H9 (cell line): ENCODE measurements at regions not wholly inside any gene's neighbourhood (a gene's known extent, or its start where the extent isn't known, plus 50 kb on each side); places are given as distances from the start of the nearest gene placed in this dataset.

Experiments
- DNase-seq: peaks from one replicate; pipeline ENCODE4 v3.0.0-alpha.2; 2017
- H2AFZ ChIP-seq: one replicate; pipeline ENCODE4 v1.6.1; 2013; ENCODE audit warnings: mild to moderate bottlenecking, low read length, control low read depth, moderate library complexity
- H2AK5ac ChIP-seq: 2 replicates; pipeline ENCODE4 v1.6.1; 2013; ENCODE audit warnings: low read length, control low read depth, mixed read lengths; ENCODE audit not compliant: insufficient read length
- H2BK120ac ChIP-seq: one replicate; pipeline ENCODE4 v1.6.1; 2013; ENCODE audit warnings: low read depth, mild to moderate bottlenecking, low read length, control low read depth, inconsistent platforms; ENCODE audit not compliant: poor library complexity, severe bottlenecking
- H2BK12ac ChIP-seq: 2 replicates; pipeline ENCODE4 v1.6.1; 2013; ENCODE audit warnings: low read length, control low read depth, mixed read lengths, low read depth; ENCODE audit not compliant: insufficient read length
- H2BK15ac ChIP-seq: 2 replicates; pipeline ENCODE4 v1.6.1; 2013; ENCODE audit warnings: low read depth, low read length, control low read depth
- H2BK20ac ChIP-seq: one replicate; pipeline ENCODE4 v1.6.1; 2013; ENCODE audit warnings: low read depth, mild to moderate bottlenecking, low read length, control low read depth, inconsistent platforms; ENCODE audit not compliant: poor library complexity, severe bottlenecking
- H2BK5ac ChIP-seq: 2 replicates; pipeline ENCODE4 v1.6.1; 2013; ENCODE audit warnings: low read length, control low read depth, mixed read lengths; ENCODE audit not compliant: insufficient read length
- H3K14ac ChIP-seq: 2 replicates; pipeline ENCODE4 v1.6.1; 2013; ENCODE audit warnings: low read length, control low read depth; ENCODE audit not compliant: insufficient read depth
- H3K18ac ChIP-seq: 2 replicates; pipeline ENCODE4 v1.6.1; 2013; ENCODE audit warnings: low read depth, mild to moderate bottlenecking, mixed read lengths, low read length, control low read depth; ENCODE audit not compliant: insufficient read length
- H3K23ac ChIP-seq: 2 replicates; pipeline ENCODE4 v1.6.1; 2013; ENCODE audit warnings: low read length, control low read depth, mixed read lengths, low read depth; ENCODE audit not compliant: insufficient read length
- H3K23me2 ChIP-seq: 2 replicates; pipeline ENCODE4 v1.6.1; 2013; ENCODE audit warnings: low read depth, mild to moderate bottlenecking, mixed read lengths, low read length, control low read depth; ENCODE audit not compliant: insufficient read length, poor library complexity, severe bottlenecking
- H3K27ac ChIP-seq: 2 replicates; pipeline ENCODE4 v1.5.1; 2013; ENCODE audit warnings: low read length, control low read depth, mixed read lengths, low read depth; ENCODE audit not compliant: insufficient read length
- H3K27me3 ChIP-seq: 2 replicates; pipeline ENCODE4 v1.6.1; 2013; ENCODE audit warnings: low read length, control low read depth, inconsistent platforms; ENCODE audit not compliant: insufficient read depth
- H3K4ac ChIP-seq: 2 replicates; pipeline ENCODE4 v1.6.1; 2013; ENCODE audit warnings: low read depth, mild to moderate bottlenecking, control low read depth, inconsistent platforms, low read length, moderate library complexity
- H3K4me1 ChIP-seq: 2 replicates; pipeline ENCODE4 v1.6.1; 2013; ENCODE audit warnings: low read length, control low read depth, inconsistent platforms; ENCODE audit not compliant: insufficient read depth
- H3K4me2 ChIP-seq: 2 replicates; pipeline ENCODE4 v1.6.1; 2013; ENCODE audit warnings: low read length, control low read depth, mixed read lengths; ENCODE audit not compliant: insufficient read length, insufficient read depth
- H3K56ac ChIP-seq: 2 replicates; pipeline ENCODE4 v1.6.1; 2013; ENCODE audit warnings: low read depth, mild to moderate bottlenecking, mixed read lengths, low read length, control low read depth; ENCODE audit not compliant: insufficient read length
- H3K79me1 ChIP-seq: 2 replicates; pipeline ENCODE4 v1.6.1; 2013; ENCODE audit warnings: low read depth, mild to moderate bottlenecking, moderate library complexity, low read length, control low read depth, inconsistent platforms; ENCODE audit not compliant: insufficient read depth, poor library complexity, severe bottlenecking
- H3K79me2 ChIP-seq: 2 replicates; pipeline ENCODE4 v1.6.1; 2013; ENCODE audit warnings: low read length, control low read depth, inconsistent platforms; ENCODE audit not compliant: insufficient read depth
- H3K9ac ChIP-seq: 2 replicates; pipeline ENCODE4 v1.6.1; 2013; ENCODE audit warnings: low read length, control low read depth, mixed read lengths; ENCODE audit not compliant: insufficient read length; ENCODE audit errors: extremely low read depth
- H3K9me3 ChIP-seq: one replicate; pipeline ENCODE4 v1.6.1; 2013; ENCODE audit warnings: low read depth, low read length, inconsistent platforms; ENCODE audit not compliant: control insufficient read depth
- H3T11ph ChIP-seq: one replicate; pipeline ENCODE4 v1.6.1; 2013; ENCODE audit warnings: mild to moderate bottlenecking, low read length, control low read depth, inconsistent platforms
- H4K20me1 ChIP-seq: one replicate; pipeline ENCODE4 v1.6.1; 2013; ENCODE audit not compliant: control insufficient read depth, insufficient read length, insufficient read depth
- H4K5ac ChIP-seq: 2 replicates; pipeline ENCODE4 v1.6.1; 2013; ENCODE audit warnings: low read depth, mild to moderate bottlenecking, mixed read lengths, low read length, control low read depth; ENCODE audit not compliant: insufficient read length
- H4K8ac ChIP-seq: replicated peaks from 2 replicates; pipeline ENCODE4 v1.6.1; 2013; ENCODE audit warnings: low read length, control low read depth, mixed read lengths, low read depth; ENCODE audit not compliant: insufficient read length
- H4K91ac ChIP-seq: 2 replicates; pipeline ENCODE4 v1.6.1; 2013; ENCODE audit warnings: low read depth, mild to moderate bottlenecking, moderate library complexity, mixed read lengths, low read length, control low read depth; ENCODE audit not compliant: insufficient read length
- H3K27ac Mint-ChIP-seq, 3 experiments: 2 replicates in 2 of 3; 3 replicates in 1 of 3; pipeline ENCODE4 v1.8.0; 2020 to 2021; ENCODE audit warnings: mixed read lengths in 3 of 3, mild to moderate bottlenecking in 1 of 3, moderate library complexity in 1 of 3
- H3K27me3 Mint-ChIP-seq: 2 replicates; pipeline ENCODE4 v1.8.0; 2021; ENCODE audit warnings: low read depth, mild to moderate bottlenecking, moderate library complexity, mixed read lengths
- H3K36me3 Mint-ChIP-seq, 3 experiments: 2 replicates in 2 of 3; 3 replicates in 1 of 3; pipeline ENCODE4 v1.8.0; 2020 to 2021; ENCODE audit warnings: low read depth in 3 of 3, mixed read lengths in 3 of 3; ENCODE audit not compliant: insufficient read depth in 1 of 3
- H3K4me1 Mint-ChIP-seq, 2 experiments: 2 replicates each; pipeline ENCODE4 v1.8.0; 2020; ENCODE audit warnings: mixed read lengths in 2 of 2
- H3K4me3 Mint-ChIP-seq, 2 experiments: 2 replicates in 1 of 2; 3 replicates in 1 of 2; pipeline ENCODE4 v1.8.0; 2020 to 2021; ENCODE audit warnings: mild to moderate bottlenecking in 2 of 2, mixed read lengths in 2 of 2, moderate library complexity in 1 of 2
- H3K9me3 Mint-ChIP-seq, 2 experiments: 2 replicates in 1 of 2; 3 replicates in 1 of 2; pipeline ENCODE4 v1.8.0; 2020; ENCODE audit warnings: mild to moderate bottlenecking in 2 of 2, mixed read lengths in 2 of 2, moderate library complexity in 1 of 2
- CTCF ChIP-seq: fragments of 200-600 bp; sonication (generic); conservative IDR thresholded peaks from 3 replicates; pipeline ENCODE4 v1.8.0; 2021; ENCODE audit warnings: antibody characterized with exemption, mild to moderate bottlenecking
- WGBS: extraction: QIAGEN DNeasy Blood & Tissue Kit; methylation state at CpG from one replicate; pipeline ENCODE4 v1.1.7; 2013; ENCODE audit warnings: missing lambda C conversion rate, low lambda C conversion rate, mixed read lengths; ENCODE audit not compliant: insufficient read length; ENCODE audit errors: extremely low coverage; 5-methylcytosine and 5-hydroxymethylcytosine counted together

- Mint-ChIP-seq H3K36me3 (no peaks in the 10 kb centered on the region), H3K4me3 (no peak overlapping the region), H3K4me1 (peaks cover 8% of the 10 kb centered on the region in 2 experiments), H3K9me3 (no peaks in the 10 kb centered on the region), H3K27ac (no peak overlapping the region), H3K27me3 (peaks cover 3% of the 10 kb centered on the region; the same call in 1 of the 2 replicates)
- Histone ChIP-seq H2BK5ac (no peak overlapping the region), H3K27ac (no peak overlapping the region), H3K23me2 (no peaks in the 10 kb centered on the region), H3K14ac (no peak overlapping the region), H3K4me2 (no peak overlapping the region), H2BK15ac (no peak overlapping the region), H2BK120ac (no peak overlapping the region), H3K56ac (no peak overlapping the region), H3K18ac (no peak overlapping the region), H2AK5ac (no peak overlapping the region), H4K8ac (no peak overlapping the region), H2BK12ac (no peak overlapping the region), H3K4me1 (no peaks in the 10 kb centered on the region), H3K79me1 (no peaks in the 10 kb centered on the region), H3T11ph (no peak overlapping the region), H3K9ac (no peak overlapping the region), H3K27me3 (no peaks in the 10 kb centered on the region), H3K23ac (no peak overlapping the region), H2BK20ac (no peak overlapping the region), H3K4ac (no peak overlapping the region), H4K20me1 (no peaks in the 10 kb centered on the region), H3K79me2 (no peaks in the 10 kb centered on the region), H3K9me3 (no peaks in the 10 kb centered on the region), H2AFZ (no peak overlapping the region), H4K5ac (no peak overlapping the region), H4K91ac (no peak overlapping the region)
- WGBS, result no CpG with 5 or more reads among the region's 1 CpG
- no peak for TF ChIP-seq CTCF
- no peak for DNase-seq
Observed at GRCh38 chr14:98177551-98177950, 1094.4 kb downstream of the BCL11B start.
